Naive thymus-derived CD4-positive, alpha-beta T cell (primary cell): ENCODE measurements at regions not wholly inside any gene's neighbourhood (a gene's known extent, or its start where the extent isn't known, plus 50 kb on each side); places are given as distances from the start of the nearest gene placed in this dataset.

Source experiments
- ATAC-seq: fragments of 150-1000 bp; cut with Tn5 transposase; 2 replicates; pipeline ENCODE4 v1.10.0; 2021; ENCODE audit warnings: mild to moderate bottlenecking, moderate library complexity
- CTCF ChIA-PET: fragments of 350-600 bp; sonication (Branson Sonifier 250); formaldehyde crosslinking; loops from one replicate; lab custom pipeline; 2021; ENCODE audit warnings: antibody characterized with exemption; lab: Charles Lee
- POLR2A ChIA-PET: fragments of 350-600 bp; sonication (Branson Sonifier 250); formaldehyde crosslinking; loops from one replicate; lab custom pipeline; 2021; ENCODE audit warnings: antibody characterized with exemption, inconsistent platforms; lab: Charles Lee
- DNase-seq, 9 donors: peaks; one replicate each; pipeline versions ENCODE4 v3.0.0 to v3.0.0-alpha.2; 2020 to 2022; ENCODE audit warnings: mixed read lengths in 1 of 9
- H3K27ac ChIP-seq: one replicate; pipeline ENCODE4 v1.7.0; 2013; ENCODE audit warnings: mild to moderate bottlenecking, low read depth, low read length, moderate library complexity
- H3K27me3 ChIP-seq, 2 donors: one replicate each; pipeline ENCODE4 v1.7.0; 2013; ENCODE audit warnings: low read length in 2 of 2, mild to moderate bottlenecking in 2 of 2, moderate library complexity in 2 of 2; ENCODE audit not compliant: control insufficient read depth in 2 of 2, insufficient read depth in 2 of 2
- H3K36me3 ChIP-seq, 3 experiments: 1 replicate in 2 of 3; 2 replicates in 1 of 3; pipeline ENCODE4 v1.7.0; 2013; ENCODE audit warnings: low read length in 3 of 3, mild to moderate bottlenecking in 3 of 3, moderate library complexity in 1 of 3; ENCODE audit not compliant: insufficient read depth in 3 of 3, control insufficient read depth in 2 of 3
- H3K4me1 ChIP-seq, 2 donors: one replicate each; pipeline ENCODE4 v1.7.0; 2013; ENCODE audit warnings: low read length in 2 of 2, mild to moderate bottlenecking in 2 of 2, moderate library complexity in 1 of 2; ENCODE audit not compliant: control insufficient read depth in 2 of 2, insufficient read depth in 2 of 2
- H3K4me3 ChIP-seq: 2 replicates; pipeline ENCODE4 v1.7.0; 2013; ENCODE audit warnings: mild to moderate bottlenecking, low read length
- H3K9me3 ChIP-seq, 3 experiments: 1 replicate in 2 of 3; 2 replicates in 1 of 3; pipeline ENCODE4 v1.7.0; 2013; ENCODE audit warnings: low read length in 3 of 3; ENCODE audit not compliant: control insufficient read depth in 2 of 3
- H3K27ac Mint-ChIP-seq, 9 donors: one replicate each; pipeline ENCODE4 v1.8.0; 2020 to 2022; ENCODE audit warnings: mixed read lengths in 9 of 9, mild to moderate bottlenecking in 8 of 9, moderate library complexity in 5 of 9, inconsistent platforms in 2 of 9
- H3K27me3 Mint-ChIP-seq, 5 donors: one replicate each; pipeline ENCODE4 v1.8.0; 2021 to 2022; ENCODE audit warnings: mixed read lengths in 5 of 5, mild to moderate bottlenecking in 1 of 5
- H3K36me3 Mint-ChIP-seq, 5 donors: one replicate each; pipeline ENCODE4 v1.8.0; 2020 to 2022; ENCODE audit warnings: mixed read lengths in 5 of 5, mild to moderate bottlenecking in 3 of 5, inconsistent platforms in 1 of 5
- H3K4me1 Mint-ChIP-seq, 7 donors: one replicate each; pipeline ENCODE4 v1.8.0; 2020 to 2022; ENCODE audit warnings: mixed read lengths in 7 of 7, mild to moderate bottlenecking in 3 of 7, inconsistent platforms in 1 of 7
- H3K4me3 Mint-ChIP-seq, 10 donors: one replicate each; pipeline ENCODE4 v1.8.0; 2020 to 2022; ENCODE audit warnings: mild to moderate bottlenecking in 10 of 10, mixed read lengths in 10 of 10, moderate library complexity in 6 of 10, inconsistent platforms in 2 of 10
- H3K9me3 Mint-ChIP-seq, 11 donors: one replicate each; pipeline ENCODE4 v1.8.0; 2020 to 2022; ENCODE audit warnings: mixed read lengths in 11 of 11, mild to moderate bottlenecking in 4 of 11, inconsistent platforms in 1 of 11, moderate library complexity in 1 of 11
- intact Hi-C, 2 donors: fragments of 100-400 bp; cut with micrococcal nuclease; formaldehyde crosslinking; loops; one replicate each; pipeline ENCODE4 v1.15.1; 2023

DNA sequence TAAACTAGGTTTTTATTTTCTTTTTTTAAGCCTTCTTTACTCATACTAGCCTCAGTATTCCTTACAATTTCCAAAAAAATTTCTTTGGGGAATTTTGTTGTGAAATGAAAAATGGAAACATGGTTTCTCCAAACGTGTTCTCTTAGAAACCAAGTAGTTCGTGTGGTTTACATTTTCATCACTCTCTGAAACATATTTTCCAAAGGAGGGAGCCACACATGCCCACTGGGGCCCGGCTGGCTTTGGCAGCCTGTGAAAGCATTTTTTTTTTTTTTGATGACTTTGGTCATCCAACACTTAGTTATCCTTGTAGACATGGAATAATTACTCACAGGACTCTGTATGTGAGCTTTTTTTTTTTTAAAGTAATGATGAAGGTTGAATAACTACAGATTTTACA lies 169.6 kb downstream of the C7orf25 start:
- no peaks in the 10 kb centered on the region for H3K36me3 Mint-ChIP-seq
- intact Hi-C loops, result no loop called here
- no peak for ATAC-seq
- Histone ChIP-seq H3K4me1 (no peaks in the 10 kb centered on the region), H3K36me3 (no peaks in the 10 kb centered on the region), H3K27ac (no peak overlapping the region), H3K9me3 (no peaks in the 10 kb centered on the region), H3K27me3 (no peaks in the 10 kb centered on the region), H3K4me3 (no peak overlapping the region)
- CTCF ChIA-PET, result no interaction called here
- peaks cover 0 to 9% (median 0%) of the 10 kb centered on the region in 5 donors for H3K27me3 Mint-ChIP-seq
- no peak overlapping the region for H3K27ac Mint-ChIP-seq
- POLR2A ChIA-PET, result no interaction called here
- no peak for DNase-seq
- no peak overlapping the region for H3K4me3 Mint-ChIP-seq
- no peaks in the 10 kb centered on the region for H3K4me1 Mint-ChIP-seq
- H3K9me3 Mint-ChIP-seq, result peaks cover 0 to 7% (median 2%) of the 10 kb centered on the region in 11 donors

DNA sequence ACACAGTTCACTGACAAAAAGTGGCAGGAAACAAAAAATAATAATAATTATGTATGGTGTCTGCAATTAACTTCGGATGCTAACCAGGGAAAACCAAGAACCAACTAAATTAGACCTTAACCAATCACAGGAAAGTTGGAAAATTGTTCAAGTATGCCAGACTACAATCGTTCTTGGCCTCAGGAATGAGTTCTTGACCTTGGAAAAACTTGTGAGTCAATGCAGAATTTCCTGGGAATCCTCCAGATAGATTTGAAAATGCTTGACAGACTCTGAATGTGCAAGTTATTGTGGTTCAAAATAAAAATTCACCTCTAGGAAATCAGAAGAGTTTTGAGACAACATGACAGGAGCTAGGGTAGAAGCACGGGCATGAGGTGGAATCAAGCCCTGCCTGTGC lies 171.5 kb downstream of the C7orf25 start:
- H3K4me3 Mint-ChIP-seq, result no peak overlapping the region
- no peak for DNase-seq
- ChIA-PET POLR2A (no interaction called here), CTCF (no interaction called here)
- H3K27ac ChIP-seq, result no peak overlapping the region
- H3K4me3 ChIP-seq, result no peak overlapping the region
- no peaks in the 10 kb centered on the region for H3K4me1 ChIP-seq
- no peak for ATAC-seq
- no peaks in the 10 kb centered on the region for H3K9me3 ChIP-seq
- peaks cover 0 to 6% (median 4%) of the 10 kb centered on the region in 11 donors for H3K9me3 Mint-ChIP-seq
- no peaks in the 10 kb centered on the region for H3K27me3 ChIP-seq
- H3K27me3 Mint-ChIP-seq, result peaks cover 0 to 4% (median 2%) of the 10 kb centered on the region in 5 donors
- no peaks in the 10 kb centered on the region for H3K4me1 Mint-ChIP-seq
- H3K27ac Mint-ChIP-seq, result no peak overlapping the region
- intact Hi-C loops, result no loop called here
- H3K36me3 Mint-ChIP-seq, result no peaks in the 10 kb centered on the region
- no peaks in the 10 kb centered on the region for H3K36me3 ChIP-seq

GRCh38 chr7:42739638-42740037 lies 172.2 kb downstream of the C7orf25 start:
- no peak overlapping the region for H3K27ac ChIP-seq
- no peak overlapping the region for H3K27ac Mint-ChIP-seq
- no peaks in the 10 kb centered on the region for H3K27me3 ChIP-seq
- DNase-seq (no peak), ATAC-seq (no peak)
- intact Hi-C loops, result no loop called here
- H3K4me3 Mint-ChIP-seq, result no peak overlapping the region
- H3K9me3 Mint-ChIP-seq, result peaks cover 0 to 9% (median 4%) of the 10 kb centered on the region in 11 donors
- ChIA-PET POLR2A (no interaction called here), CTCF (no interaction called here)
- H3K9me3 ChIP-seq, result no peaks in the 10 kb centered on the region
- no peak overlapping the region for H3K4me3 ChIP-seq
- no peaks in the 10 kb centered on the region for H3K4me1 ChIP-seq
- H3K27me3 Mint-ChIP-seq, result peaks cover 0 to 6% (median 4%) of the 10 kb centered on the region in 5 donors
- no peaks in the 10 kb centered on the region for H3K4me1 Mint-ChIP-seq
- H3K36me3 ChIP-seq, result no peaks in the 10 kb centered on the region
- no peaks in the 10 kb centered on the region for H3K36me3 Mint-ChIP-seq

GRCh38 chr7:42736931-42737330 lies 174.9 kb downstream of the C7orf25 start:
- ChIA-PET CTCF (no interaction called here), POLR2A (no interaction called here)
- Mint-ChIP-seq H3K27me3 (peaks cover 0 to 8% (median 4%) of the 10 kb centered on the region in 5 donors), H3K4me1 (no peaks in the 10 kb centered on the region), H3K9me3 (peaks cover 0 to 13% (median 3%) of the 10 kb centered on the region in 11 donors), H3K27ac (no peak overlapping the region), H3K4me3 (no peak overlapping the region), H3K36me3 (no peaks in the 10 kb centered on the region)
- DNase-seq, result no peak
- Histone ChIP-seq H3K4me3 (no peak overlapping the region), H3K27ac (no peak overlapping the region), H3K4me1 (no peaks in the 10 kb centered on the region), H3K9me3 (no peaks in the 10 kb centered on the region), H3K36me3 (no peaks in the 10 kb centered on the region), H3K27me3 (no peaks in the 10 kb centered on the region)
- intact Hi-C loops, result no loop called here
- ATAC-seq, result no peak

DNA sequence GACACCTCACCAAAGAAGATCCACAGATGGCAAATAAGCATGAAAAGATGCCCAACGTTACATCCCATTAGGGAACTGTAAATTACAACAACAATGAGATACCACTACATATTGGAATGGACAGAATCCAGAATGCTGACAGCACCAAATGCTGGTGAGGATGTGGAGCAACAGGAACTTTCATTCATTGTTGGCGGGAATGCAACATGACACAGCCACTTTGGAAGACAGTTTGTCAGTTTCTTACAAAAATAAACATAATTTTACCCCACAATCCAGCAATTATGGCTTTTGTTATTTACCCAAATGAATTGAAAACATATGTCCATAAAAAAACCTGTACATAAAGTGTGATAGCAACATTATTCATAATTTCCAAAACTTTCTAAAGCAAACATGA lies 176.8 kb downstream of the C7orf25 start:
- no peaks in the 10 kb centered on the region for H3K9me3 ChIP-seq
- no peak overlapping the region for H3K4me3 ChIP-seq
- no peaks in the 10 kb centered on the region for H3K36me3 ChIP-seq
- ATAC-seq (no peak), DNase-seq (no peak)
- no peak overlapping the region for H3K27ac ChIP-seq
- ChIA-PET CTCF (no interaction called here), POLR2A (no interaction called here)
- H3K4me1 Mint-ChIP-seq, result no peaks in the 10 kb centered on the region
- peaks cover 0 to 13% (median 3%) of the 10 kb centered on the region in 11 donors for H3K9me3 Mint-ChIP-seq
- intact Hi-C loops, result no loop called here
- H3K27ac Mint-ChIP-seq, result no peak overlapping the region
- H3K27me3 ChIP-seq, result no peaks in the 10 kb centered on the region
- H3K27me3 Mint-ChIP-seq, result peaks cover 0 to 8% (median 4%) of the 10 kb centered on the region in 5 donors
- no peaks in the 10 kb centered on the region for H3K36me3 Mint-ChIP-seq
- H3K4me1 ChIP-seq, result no peaks in the 10 kb centered on the region
- no peak overlapping the region for H3K4me3 Mint-ChIP-seq

DNA sequence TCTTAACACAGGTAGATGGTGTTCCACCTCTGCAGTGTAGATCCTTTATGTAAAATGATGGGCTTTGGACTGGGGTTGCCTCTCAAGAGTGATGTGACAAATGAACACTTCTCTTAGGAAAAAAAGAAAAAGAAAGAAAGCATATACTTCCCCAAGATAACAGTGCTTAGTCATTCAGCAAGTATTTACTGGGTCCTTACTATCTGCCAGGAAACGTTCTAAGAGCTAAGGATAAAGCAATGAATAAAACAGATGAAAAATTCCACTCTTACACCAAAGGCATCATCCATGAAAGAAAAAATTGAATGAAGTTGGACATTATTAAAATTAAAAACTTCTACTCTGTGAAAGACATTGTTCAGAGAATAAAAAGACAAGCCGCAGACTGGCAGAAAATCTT lies 177.3 kb downstream of the C7orf25 start:
- H3K36me3 ChIP-seq, result no peaks in the 10 kb centered on the region
- ATAC-seq (no peak), DNase-seq (no peak)
- no peaks in the 10 kb centered on the region for H3K27me3 ChIP-seq
- Mint-ChIP-seq H3K27me3 (peaks cover 0 to 8% (median 4%) of the 10 kb centered on the region in 5 donors), H3K9me3 (peaks cover 0 to 13% (median 3%) of the 10 kb centered on the region in 11 donors), H3K4me3 (no peak overlapping the region), H3K36me3 (no peaks in the 10 kb centered on the region), H3K4me1 (no peaks in the 10 kb centered on the region), H3K27ac (no peak overlapping the region)
- no peaks in the 10 kb centered on the region for H3K4me1 ChIP-seq
- no peak overlapping the region for H3K4me3 ChIP-seq
- no peak overlapping the region for H3K27ac ChIP-seq
- no peaks in the 10 kb centered on the region for H3K9me3 ChIP-seq
- ChIA-PET CTCF (no interaction called here), POLR2A (no interaction called here)
- intact Hi-C loops, result no loop called here

DNA sequence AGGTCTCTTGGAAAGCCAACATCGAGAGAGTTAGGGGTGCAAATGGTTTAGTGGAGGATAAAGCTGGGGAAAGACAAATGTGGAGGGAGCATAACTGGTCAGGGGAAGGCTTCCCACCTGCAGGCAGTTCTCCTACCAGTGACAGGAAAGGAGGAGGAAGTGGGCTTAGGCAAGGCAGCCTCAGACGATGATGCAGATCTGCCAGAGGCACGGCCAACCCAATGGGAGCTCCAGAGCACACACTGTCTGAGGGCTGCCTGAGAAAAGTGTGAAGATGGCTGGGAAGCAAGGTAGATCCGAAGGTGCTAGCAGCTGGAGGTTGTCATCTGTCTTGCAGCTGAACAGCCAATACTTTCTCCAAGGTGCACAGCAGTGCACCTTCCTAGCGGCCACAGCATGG lies 178.8 kb downstream of the C7orf25 start:
- intact Hi-C loops, result no loop called here
- Mint-ChIP-seq H3K36me3 (no peaks in the 10 kb centered on the region), H3K4me1 (no peaks in the 10 kb centered on the region), H3K27ac (no peak overlapping the region), H3K9me3 (peaks cover 0 to 13% (median 2%) of the 10 kb centered on the region in 11 donors), H3K27me3 (peaks cover 0 to 8% (median 4%) of the 10 kb centered on the region in 5 donors), H3K4me3 (no peak overlapping the region)
- H3K27ac ChIP-seq, result no peak overlapping the region
- no peak for ATAC-seq
- ChIA-PET CTCF (no interaction called here), POLR2A (no interaction called here)
- no peak for DNase-seq
- no peaks in the 10 kb centered on the region for H3K36me3 ChIP-seq
- H3K4me1 ChIP-seq, result no peaks in the 10 kb centered on the region
- H3K4me3 ChIP-seq, result no peak overlapping the region
- no peaks in the 10 kb centered on the region for H3K27me3 ChIP-seq
- H3K9me3 ChIP-seq, result no peaks in the 10 kb centered on the region
